GM18517 (cell line): ENCODE measurements at regions not wholly inside any gene's neighbourhood (a gene's known extent, or its start where the extent isn't known, plus 50 kb on each side); places are given as distances from the start of the nearest gene placed in this dataset.

ENCODE experiments used
- ATAC-seq: cut with Tn5 transposase; IDR thresholded peaks from one replicate; pipeline ENCODE4 v1.9.1; 2021; ENCODE audit warnings: mild to moderate bottlenecking, moderate library complexity; ENCODE audit not compliant: unreplicated experiment

DNA sequence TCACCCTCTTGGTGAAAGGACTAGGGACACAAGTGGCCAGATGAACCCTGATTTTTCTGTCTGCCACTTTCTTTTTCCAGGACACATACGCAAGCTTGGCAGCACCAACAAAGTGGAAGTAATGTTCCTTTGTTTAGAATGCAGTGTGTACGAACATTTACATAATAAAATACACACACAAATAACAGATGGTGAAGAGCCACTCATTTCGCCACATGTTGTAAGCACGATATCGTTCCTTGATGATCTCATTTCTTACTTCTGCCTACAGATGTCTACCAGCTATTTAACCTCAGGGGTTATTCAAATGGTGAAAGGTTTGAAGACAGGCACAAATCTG lies 670.2 kb upstream of the CXADR start:
- ATAC-seq: no peak

DNA sequence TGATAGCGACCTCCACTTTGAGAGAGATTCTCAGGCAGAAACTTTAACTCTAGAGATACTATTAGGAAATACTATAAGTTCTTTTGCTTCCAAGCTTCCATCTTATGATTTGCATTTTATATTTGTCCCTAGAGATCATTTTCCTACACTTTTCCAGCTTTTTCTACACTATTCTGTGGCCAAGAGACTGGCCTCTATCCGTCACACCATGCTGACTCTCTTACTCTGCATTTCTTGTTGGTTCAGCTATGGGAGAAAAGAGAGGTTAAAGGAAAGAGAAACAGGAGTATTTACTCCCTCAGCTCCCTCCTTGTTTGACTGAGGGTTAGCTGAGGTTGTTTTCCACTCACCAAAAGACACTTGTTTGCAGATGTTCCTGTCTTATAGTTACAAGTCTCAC lies 665.6 kb upstream of the CXADR start:
- no peak for ATAC-seq

DNA sequence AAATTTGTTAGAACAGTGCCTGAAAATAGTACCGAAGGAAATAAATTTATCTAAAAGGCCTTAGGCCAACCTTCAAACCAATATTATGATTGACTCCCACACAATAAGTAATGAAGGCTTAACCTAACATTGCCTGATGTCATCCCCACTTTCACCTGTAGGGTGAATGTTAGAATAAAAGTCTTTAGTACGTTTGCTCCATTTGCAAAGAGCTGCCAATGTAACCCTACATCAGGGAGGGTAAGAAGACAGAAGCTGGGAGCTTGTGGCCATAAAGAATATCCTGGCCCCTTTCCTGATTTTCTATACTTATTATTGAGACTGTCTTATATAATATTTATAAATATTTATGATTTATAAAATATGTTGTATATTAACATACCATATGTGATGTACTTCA lies 661.8 kb upstream of the CXADR start:
- ATAC-seq: no peak

DNA sequence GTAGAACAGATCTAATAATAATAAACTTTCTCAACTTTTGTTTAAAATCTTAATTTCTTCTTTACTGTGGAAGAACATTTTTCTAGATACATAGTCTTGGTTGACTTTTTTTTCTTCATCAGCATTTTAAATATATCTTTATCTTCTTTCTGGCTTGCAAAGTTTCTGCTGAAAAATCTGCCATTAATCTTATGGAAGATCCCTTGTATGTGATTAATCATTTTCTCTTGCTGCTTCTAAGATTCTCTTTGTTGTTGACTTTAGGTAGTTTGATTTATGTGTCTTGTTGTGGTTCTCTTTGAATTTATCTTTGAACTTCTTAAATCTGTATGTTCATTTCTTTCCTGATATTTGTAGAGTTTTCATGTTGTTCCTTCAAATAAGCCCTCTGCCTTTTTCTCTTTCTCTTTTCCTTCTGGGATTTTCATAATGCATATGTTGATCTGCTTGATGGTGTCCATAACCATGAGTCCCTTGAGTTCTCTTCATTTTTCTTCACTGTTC lies 657.6 kb upstream of the CXADR start:
- no peak for ATAC-seq

DNA sequence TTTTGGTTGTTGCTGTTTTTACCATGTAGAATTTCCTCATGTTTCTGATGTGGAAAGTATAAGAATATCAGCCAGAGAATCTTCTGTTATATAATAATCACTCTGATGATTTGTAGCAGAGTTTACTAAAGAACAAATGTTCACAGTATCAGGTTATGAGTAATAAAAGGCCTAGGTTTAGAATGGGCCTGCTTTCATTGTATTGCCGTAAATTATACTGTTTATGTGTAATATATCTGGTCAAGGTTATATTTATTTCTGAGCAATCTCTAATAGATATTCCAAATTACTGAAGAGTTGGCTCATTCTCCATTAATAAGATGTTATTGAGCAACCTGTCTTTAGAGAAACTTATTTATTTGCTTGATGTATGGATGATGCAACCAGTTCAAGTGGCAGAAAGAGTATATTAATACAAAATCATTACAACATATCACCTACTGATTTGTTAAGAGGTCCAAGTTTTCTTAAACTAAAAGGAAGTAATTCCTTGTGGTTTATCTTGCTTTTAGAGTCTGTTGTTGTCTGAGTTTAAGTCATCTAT lies 649.4 kb upstream of the CXADR start:
- no peak for ATAC-seq

DNA sequence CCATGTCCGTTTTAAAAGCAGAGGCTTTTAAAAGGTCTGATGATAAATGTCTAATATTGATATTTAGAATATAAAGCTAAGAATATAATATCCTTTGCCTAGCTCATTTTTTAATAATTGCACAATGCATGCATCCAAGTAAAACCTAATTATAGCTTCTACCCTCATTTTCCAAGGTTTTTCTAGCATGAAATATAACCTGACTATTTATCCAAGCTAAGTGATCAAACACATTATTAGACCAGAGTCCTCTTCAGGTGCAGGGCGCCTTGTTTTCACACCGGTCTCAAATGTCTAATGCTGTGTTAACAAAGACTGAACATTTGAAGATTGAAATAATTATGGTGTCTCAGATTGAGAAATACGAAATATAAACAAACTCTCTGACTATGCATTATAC lies 648.9 kb upstream of the CXADR start:
- ATAC-seq: no peak

DNA sequence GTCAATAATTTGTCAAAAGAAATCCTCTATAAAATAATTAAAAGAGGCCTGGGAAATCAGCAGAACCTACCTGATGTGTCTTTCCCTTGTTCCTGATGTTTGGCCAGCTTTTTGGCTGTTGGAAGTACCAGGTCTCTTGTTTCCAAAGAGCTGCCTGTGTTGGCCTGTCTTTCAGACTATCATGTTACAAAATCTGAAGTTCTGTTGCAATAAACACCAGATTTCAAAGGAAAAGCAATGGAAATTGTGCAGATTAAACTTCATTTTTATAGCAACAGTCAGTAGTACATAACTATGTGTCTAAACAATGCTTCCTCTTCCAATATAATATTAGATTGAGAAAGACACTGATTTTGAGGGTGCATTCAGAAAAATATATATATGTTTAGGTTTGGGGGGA lies 647.2 kb upstream of the CXADR start:
- ATAC-seq: no peak

DNA sequence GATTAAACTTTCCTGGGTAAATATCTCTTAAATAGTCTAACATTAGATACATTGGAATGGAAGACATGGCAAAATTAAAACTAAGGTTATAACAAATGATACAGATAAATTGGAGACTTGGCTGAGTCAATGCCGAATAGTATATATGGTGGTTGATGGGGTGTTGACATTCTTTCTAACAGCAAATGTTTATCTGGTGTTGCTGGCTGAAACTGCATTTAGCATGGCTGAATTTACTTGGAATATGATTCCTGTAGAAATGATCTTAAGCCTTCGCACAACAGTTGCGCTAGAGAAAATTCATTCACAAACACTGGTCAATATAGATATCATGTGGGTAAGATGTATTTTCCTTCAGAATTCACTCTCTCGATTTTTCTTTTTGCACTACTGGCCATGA lies 646.0 kb upstream of the CXADR start:
- ATAC-seq: no peak

DNA sequence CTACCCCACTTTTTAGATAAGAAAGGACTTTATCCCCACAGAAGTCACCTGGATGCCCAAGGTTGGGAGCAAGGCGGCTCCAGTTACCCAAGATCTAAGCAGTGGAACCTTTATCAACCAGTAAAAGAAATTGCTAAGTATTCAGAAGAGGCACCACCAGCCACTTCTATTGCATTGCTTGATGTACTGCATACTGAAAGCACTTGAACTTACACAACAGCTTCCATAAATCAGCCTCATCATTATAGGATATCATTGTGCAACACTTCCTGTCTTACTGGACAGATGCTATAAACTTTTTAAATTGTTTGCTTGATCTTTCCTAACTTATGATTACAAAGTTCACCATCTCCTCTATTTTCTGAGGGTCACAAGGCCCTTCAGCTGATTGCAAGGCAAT lies 642.7 kb upstream of the CXADR start:
- no peak for ATAC-seq

DNA sequence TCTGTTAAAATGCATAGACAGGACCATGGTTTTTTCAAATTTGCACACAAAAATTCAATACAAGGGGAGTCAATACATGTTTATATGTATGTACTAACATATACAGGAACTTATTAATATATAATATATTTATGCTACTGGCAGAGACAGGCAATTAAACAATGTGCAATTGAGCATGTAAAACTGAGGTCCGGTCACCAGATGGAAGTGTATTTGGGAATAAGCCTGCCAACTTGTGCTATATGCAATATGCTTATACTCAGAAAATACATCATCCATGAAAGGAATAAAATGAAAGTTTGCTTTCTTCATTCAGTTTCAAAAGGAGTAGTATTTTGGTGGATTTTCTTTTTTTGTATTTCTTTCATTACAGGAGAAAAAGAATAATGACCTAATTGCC lies 640.2 kb upstream of the CXADR start:
- ATAC-seq: no peak

DNA sequence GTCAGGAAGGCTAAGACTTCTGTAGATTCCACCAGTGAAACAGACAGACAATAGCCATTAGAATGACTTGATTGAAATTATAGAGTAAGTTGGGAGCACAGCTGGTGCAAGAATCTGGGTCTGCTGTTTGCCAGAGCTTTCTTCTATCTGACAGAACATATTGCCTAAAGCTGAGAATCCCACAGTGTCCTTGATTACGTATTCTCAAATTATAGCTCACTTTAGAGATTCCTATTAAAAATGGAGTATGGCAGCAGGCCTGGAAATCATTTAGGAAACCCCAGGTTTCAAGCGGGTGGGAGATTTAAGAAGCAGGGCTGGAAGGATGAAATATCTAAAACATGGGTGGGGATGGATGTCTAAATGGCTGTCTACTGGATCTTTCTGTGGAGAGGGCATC lies 639.7 kb upstream of the CXADR start:
- ATAC-seq: no peak

DNA sequence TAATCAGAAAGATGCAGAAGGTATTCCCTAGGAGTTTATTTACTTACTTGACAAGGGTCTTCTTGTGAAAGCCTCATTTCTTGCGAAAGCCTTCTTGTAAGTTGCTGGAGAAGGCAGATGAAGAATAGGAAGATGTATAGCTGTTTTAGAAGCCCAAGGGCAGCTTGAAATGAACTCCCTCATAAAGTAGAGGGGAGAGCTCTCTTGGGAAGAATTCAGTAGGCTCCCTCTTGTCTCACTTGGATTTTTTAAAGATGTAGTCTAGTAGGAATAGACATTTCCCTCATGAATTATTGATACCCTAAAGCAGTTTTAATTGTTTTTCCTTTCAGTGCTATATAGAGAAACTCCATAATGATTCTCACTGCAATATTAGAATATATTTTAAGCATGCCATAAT lies 639.2 kb upstream of the CXADR start:
- ATAC-seq: no peak

DNA sequence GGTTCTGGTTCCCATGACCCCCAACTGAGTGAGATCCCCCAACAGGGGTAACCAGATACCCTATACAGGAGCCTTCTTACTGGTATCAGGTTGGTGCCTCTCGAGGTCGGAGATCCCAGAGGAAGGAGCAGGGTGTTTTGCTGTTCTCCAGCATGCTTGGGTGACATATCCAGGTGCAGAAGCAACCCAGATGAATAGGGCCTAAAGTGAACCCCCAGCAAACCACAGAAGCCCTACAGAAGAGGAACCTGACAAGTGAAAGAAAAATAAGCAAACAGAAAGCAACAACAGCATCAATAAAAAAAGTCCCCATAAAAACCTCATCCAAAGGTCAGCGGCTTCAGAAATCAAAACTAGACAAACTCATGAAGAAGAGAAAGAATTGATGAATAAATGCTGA lies 633.4 kb upstream of the CXADR start:
- ATAC-seq: no peak

DNA sequence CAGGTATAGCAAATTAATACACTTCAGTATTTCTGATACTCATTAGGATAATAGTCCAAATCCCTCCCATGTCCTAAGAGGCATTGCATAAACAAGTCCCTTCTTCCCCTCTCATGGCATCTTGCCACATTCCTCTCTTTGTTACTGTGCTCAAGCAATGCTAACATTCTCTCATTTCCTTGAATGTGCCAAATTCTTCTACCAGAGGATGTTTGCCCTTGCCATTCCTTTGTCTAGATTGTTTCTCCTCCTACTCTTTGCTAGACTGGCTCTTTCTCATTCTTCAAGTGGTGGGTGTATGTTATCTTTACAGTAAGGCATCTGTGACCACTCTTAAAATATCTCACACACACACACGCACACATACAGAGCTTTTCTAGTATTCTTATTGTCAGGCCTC lies 621.0 kb upstream of the CXADR start:
- ATAC-seq: no peak

DNA sequence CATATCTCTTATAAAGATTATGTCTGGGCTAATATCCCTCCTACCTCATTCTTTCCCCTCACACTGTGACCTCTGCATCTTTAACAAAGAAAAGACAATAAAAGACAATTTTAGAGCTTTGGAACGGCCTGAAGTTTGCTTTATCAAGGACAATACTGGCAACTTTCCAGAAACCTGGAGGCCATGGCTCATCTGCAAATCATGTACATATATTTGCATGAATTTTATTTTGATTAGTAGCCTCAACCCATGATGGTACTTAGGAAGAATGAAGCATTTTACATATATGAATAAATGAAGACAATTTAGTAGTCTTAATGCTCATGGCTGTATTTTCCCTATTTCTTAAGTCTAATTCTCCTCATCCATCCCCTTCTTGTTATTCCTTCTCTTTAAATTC lies 612.2 kb upstream of the CXADR start:
- ATAC-seq: no peak

DNA sequence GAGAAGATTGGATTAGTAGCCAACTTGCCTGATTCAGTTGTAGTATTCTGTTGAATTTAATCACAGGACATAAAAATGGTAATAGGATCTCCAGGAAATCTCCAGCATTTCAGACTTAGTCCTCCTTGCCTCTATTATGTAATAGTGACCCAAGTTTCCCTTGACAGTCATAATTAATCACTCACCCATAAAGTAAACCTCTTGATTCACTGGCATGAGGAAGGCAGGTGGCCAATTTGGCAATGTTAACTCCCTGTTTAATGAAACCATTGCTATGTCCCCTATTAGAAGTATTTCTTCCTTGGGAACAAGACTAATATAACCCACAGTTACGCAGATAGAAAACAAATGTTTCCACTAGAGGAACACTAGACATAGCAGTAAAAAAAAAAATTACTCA lies 604.8 kb upstream of the CXADR start:
- ATAC-seq: no peak

DNA sequence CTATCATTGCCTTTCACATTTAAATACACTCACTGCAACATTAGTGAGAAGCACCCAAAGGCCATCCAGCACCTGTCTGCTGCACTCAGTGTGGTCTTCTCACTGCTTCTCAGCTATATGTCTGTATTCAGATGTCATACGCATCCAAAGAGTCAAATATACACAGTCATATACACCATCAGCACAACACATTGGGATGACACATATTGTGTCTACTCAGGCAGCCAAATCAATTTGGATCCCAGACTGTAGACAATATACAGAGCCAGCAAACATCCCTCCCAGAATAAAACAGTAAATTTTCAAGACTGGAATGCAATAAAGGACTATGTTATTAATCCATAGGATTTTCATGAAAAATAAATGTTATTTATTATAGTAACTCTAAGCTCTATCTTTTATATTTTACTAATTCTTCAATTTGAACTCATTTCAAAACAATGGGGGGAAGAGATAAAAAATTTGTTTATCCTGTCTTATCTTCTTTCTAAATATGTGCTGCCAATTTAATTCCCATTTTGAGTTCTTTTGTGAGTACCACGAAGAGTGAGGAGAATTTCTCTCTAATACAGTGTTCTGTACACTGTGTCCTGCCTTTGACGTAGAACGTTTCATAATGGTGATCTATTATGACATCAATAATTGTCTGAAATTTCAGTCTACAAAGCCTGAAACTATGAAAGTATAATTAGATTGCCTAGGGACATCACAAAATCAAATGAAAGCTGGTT lies 602.2 kb upstream of the CXADR start:
- no peak for ATAC-seq

DNA sequence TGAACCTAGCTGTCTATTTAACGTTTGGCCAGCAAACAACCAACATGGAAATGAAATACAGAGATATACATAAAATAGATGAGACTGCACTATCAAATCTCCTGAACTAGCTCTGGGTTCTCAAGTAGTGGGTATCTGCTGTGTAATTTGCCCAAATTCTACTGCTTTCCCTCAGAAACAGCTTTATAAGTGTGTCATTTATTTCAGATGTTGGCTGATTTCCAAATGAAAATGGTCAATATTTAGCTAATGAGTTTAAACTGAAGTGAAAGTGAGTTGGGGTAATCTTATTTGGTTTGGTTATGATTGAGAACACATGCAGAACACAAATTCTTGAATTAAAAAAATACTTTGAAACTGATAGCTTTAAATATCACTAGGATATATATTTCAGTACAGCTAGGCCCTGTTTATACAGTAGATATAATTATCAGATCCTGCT lies 601.7 kb upstream of the CXADR start:
- ATAC-seq: no peak

DNA sequence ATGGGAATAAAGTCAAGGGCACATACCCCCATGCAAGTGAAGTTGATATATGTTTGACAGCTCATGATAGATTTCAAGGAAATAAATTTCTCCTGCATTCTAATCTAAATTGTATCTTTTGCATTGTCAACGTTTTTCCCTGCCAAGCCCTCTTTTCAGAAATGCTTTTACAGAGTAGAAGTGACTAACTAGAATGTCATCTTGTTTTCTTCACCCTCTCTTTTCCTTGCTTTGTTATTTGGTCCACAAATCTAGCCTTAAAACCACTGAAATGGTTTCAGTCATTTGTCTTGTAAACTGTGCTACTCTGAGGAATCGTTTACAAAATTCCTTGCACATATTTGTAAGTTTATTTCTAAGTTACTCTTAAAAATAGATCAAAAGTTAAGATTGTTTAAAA lies 600.8 kb upstream of the CXADR start:
- ATAC-seq: no peak

DNA sequence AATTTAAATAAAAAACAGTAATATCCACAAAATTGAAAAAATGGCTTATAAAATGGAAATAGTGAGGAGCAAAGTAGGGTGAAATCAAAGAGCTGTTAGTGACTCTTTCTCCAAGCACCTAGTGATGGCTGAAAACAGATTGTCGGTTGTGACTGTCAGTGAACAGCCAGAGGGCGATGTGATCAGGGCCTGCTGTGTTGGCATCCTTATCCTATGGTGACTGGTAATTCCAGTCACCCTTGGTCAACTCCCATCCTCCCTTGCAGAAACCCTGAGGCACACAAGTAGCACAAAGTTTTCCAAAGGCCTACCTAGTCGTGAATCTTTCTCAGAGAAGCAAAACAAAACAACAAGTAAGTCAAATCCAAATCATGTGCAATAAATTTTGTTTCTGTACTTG lies 599.8 kb upstream of the CXADR start:
- no peak for ATAC-seq

DNA sequence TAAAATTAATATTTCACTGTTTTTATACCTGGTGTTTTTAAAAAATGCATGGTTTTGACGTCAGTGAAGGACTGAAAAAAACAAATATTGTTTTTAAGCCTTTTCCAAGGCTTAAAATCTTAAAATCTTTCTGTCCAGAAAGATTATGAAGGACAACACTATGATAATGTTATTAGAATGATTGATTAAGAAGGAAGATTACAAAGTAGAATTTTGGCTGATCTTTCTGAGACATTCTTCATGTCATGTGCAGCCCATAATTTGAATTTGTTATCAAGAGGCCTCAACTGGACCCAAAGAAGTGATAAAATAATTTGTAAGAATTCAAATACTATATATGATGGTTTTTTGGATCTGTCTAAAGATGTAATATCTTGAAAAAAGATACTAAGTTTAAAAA lies 584.4 kb upstream of the CXADR start:
- no peak for ATAC-seq

DNA sequence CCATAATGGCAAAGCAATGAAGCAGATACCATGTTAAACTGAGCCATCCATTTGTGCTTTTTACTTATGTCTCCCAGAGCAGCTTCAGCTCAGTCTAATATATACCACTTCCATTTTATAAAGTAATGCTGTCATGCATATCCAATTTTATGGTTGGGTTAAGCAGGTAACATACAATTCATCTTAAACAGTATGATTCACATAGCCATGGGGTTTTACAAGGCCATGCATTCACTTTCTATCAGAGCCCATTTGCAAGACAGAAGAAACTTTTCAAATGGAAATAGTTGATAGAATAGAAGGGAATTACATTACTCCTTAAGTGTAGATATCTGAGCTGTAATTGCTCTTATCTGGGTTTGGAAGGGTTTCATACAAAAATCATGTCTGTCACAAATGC lies 580.5 kb upstream of the CXADR start:
- ATAC-seq: no peak

DNA sequence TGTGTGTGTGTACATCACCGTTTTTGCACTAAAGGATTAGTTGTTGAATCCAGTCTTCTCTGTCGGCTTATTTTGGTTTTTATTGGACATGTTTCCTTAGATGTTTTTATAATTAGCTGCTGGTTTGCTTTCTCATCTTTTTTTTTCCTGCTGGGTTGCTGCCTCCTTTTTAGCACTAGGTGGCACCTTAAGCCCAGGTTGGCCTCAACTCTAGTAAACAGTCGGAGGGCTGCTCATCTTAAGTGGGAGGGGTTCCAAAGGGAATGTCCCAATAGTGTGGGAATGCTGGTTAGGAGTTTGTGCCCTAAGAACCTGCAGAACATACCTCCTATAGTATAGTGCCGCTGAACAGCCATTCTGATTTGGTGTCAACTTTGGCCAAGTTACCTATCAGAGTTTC lies 570.1 kb upstream of the CXADR start:
- no peak for ATAC-seq
